NCI-H128 (cell line): ENCODE measurements at regions not wholly inside any gene's neighbourhood (a gene's known extent, or its start where the extent isn't known, plus 50 kb on each side); places are given as distances from the start of the nearest gene placed in this dataset.

ENCODE experiments used
- DNase-seq: peaks from one replicate; lab custom pipeline; 2025; ENCODE audit not compliant: unreplicated experiment; lab: John Stamatoyannopoulos, UW

GRCh38 chr7:26096136-26096535 is 55.9 kb upstream of the NFE2L3 start:
- no peak for DNase-seq

DNA sequence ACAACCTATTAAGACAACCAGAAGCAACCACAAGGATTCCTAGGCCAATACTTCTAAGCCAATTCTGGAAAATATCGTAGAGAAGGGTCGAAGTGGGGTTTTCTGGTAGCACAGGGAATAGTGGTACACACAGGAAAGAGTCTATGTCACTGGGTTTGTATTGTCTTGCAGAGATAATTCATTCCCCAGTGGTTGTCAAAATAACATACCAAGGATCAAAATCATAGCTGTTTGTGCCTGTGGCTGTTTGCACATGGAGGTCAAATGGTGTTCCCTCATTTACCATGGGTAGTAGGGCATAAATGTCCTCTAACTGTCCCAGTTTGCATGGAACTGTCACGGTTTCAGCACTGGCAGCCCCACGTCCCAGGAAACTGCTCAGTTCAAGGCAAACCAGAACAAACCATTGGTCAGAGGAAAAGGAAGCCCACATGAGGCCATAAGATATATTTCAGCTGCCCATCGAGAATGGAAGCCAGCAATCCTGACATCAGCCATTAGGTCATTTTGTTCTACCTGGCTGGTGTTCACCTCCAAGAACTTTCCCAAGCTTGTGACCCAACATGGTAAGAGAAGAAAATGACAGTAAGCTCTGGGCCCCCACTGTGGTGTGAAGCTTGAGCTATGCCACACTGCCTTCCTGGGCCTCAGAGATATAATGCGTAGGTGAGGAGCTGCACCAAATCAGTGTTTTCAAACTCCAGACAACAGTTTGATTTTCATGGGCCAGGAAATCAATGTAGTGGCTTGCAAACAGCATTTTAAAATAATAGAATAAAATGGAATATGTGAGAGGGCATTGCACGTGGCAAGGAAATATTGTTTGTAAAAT is 53.9 kb upstream of the NFE2L3 start:
- no peak for DNase-seq

- DNase-seq: no peak
These were observed 52.8 kb upstream of the NFE2L3 start for GRCh38 chr7:26099236-26099635.

- no peak for DNase-seq
These were observed 51.3 kb upstream of the NFE2L3 start for GRCh38 chr7:26100406-26101339.

- no peak for DNase-seq
These were observed 50.4 kb upstream of the NFE2L3 start for GRCh38 chr7:26101361-26102151.

DNA sequence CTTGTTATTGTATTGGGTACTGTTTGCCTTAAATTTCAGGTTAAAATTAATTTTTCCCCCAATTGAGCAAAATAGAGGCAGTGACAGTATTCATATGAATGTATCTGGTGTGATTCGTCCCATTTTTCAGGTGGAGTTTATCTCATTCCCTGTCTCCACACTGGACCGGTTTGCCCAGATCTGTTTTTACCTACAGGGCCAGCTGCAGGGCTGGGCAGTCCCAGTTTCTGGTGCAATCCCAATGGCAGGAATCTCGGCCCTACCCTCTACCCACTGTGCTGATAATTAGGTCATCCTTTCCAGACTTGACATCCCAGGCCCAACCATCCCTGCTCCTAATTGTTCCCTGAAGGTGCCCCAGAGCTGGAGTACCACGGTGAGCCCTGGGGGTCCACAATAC is 49.8 kb upstream of the NFE2L3 start:
- DNase-seq: no peak
